ENCODE measurements at regions not wholly inside any gene's neighbourhood (a gene's known extent, or its start where the extent isn't known, plus 50 kb on each side); places are given as distances from the start of the nearest gene placed in this dataset.
A peak's percentile ranks its signal among the peaks of the same experiment; 100 is the strongest.

- H3K4me3 ChIP-seq (ENCODE audit: low read depth, low read length): no peak overlapping the region
- DNase-seq (ENCODE audit: low read depth): no peak
- no peak for TF ChIP-seq POLR2A (IDR thresholded peaks at IDR 0.05; ENCODE audit: extremely low read depth, insufficient read length)
- TF ChIP-seq MAX (IDR thresholded peaks at IDR 0.05; ENCODE audit: low read depth, low read length): no peak
- no peak for TF ChIP-seq CTCF (IDR thresholded peaks at IDR 0.05; ENCODE audit: low read depth, low read length)
- TF ChIP-seq MYC (IDR thresholded peaks at IDR 0.05; ENCODE audit: low read depth, low read length): no peak
These were observed 90.0 kb upstream of the OTOS start for GRCh38 chr2:240230291-240230931.

GRCh38 chr2:240231838-240232244 lies 91.4 kb upstream of the OTOS start:
- no peak for DNase-seq (ENCODE audit: low read depth)
- TF ChIP-seq MYC (IDR thresholded peaks at IDR 0.05; ENCODE audit: low read depth, low read length): no peak
- TF ChIP-seq CTCF (IDR thresholded peaks at IDR 0.05; ENCODE audit: low read depth, low read length): no peak
- TF ChIP-seq POLR2A (IDR thresholded peaks at IDR 0.05; ENCODE audit: extremely low read depth, insufficient read length): no peak
- TF ChIP-seq MAX (IDR thresholded peaks at IDR 0.05; ENCODE audit: low read depth, low read length): no peak
- no peak overlapping the region for H3K4me3 ChIP-seq (ENCODE audit: low read depth, low read length)

GRCh38 chr2:240232264-240232915 lies 91.9 kb upstream of the OTOS start:
- H3K4me3 ChIP-seq (ENCODE audit: low read depth, low read length): no peak overlapping the region
- TF ChIP-seq MYC (IDR thresholded peaks at IDR 0.05; ENCODE audit: low read depth, low read length) (no peak), POLR2A (IDR thresholded peaks at IDR 0.05; ENCODE audit: extremely low read depth, insufficient read length) (no peak), CTCF (IDR thresholded peaks at IDR 0.05; ENCODE audit: low read depth, low read length) (no peak), MAX (IDR thresholded peaks at IDR 0.05; ENCODE audit: low read depth, low read length) (no peak)
- DNase-seq (ENCODE audit: low read depth): no peak

DNA sequence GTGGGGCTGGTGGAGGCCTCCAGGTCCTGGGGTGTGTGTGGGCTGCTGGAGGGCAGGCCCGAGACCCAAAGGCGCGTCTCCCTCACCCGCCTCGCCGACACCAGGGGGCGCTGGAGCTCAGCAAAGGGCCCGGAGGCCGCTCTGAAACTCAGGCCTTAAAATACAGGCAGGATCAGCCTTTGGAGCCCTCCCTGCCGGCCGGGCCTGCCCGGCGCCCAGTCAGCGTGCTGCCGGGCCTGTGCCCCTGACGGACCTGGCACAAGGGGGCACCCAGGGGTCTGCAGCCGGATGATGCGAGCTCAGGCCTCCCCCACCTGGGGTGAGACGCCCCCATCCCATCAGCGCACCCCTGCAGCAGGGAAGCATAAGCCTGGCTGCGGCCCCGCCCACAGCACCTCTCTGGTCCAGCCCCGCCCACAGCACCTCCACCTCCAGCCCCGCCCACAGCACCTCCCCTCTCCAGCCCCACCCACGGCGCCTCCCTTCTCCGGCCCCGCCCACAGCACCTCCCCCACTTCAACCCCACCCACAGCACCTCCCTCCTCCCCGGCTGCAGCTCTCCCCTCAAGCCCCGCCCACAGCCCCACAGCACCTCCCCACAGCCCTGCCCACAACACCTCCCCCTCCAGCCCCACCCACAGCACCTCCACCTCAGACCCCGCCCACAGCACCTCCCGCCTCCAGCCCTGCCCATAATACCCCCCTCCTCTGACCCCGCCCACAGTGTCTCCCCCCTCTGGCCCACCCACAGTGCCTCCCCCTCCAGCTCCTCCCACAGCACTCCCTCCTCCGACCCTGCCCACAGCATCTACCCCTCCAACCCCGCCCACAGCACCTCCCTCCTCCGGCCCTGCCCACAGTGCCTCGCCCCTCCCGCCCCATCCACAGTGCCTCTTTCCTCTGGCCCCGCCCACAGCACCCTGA lies 92.8 kb upstream of the OTOS start:
- TF ChIP-seq CTCF (IDR thresholded peaks at IDR 0.05; ENCODE audit: low read depth, low read length) (peak; percentile 75), MAX (IDR thresholded peaks at IDR 0.05; ENCODE audit: low read depth, low read length) (no peak)

DNA sequence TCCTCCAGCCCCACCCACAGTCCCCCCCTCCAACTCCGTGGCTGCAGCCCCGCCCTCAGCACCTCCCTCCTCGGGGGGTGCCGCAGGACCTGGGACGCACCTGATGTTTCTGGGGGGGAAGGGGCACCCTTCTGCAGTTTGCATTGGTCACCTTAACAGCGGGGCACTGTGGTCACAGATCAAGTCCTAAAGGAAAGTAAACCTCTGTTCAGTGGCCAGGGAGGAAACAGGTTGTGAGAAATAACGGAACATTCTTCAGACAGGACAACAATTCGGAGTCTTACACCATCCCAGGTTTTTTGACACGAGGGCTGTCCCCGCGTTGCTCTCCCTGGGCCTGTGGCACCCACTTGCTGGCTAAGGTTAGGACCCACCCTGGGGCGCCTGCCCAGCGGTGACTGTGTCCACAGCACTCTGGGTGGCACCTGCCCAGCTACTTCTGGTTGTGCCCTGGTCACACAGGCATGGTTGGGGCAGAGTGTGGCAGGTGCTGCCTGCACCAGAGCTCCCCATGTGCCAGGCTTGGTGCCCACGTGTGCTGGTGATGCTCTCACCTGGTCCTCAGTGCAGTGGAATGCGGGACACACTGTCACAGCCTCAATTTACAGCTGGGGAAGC lies 93.5 kb upstream of the OTOS start:
- TF ChIP-seq POLR2A (IDR thresholded peaks at IDR 0.05; ENCODE audit: extremely low read depth, insufficient read length) (no peak), CTCF (IDR thresholded peaks at IDR 0.05; ENCODE audit: low read depth, low read length) (no peak), MYC (IDR thresholded peaks at IDR 0.05; ENCODE audit: low read depth, low read length) (no peak), MAX (IDR thresholded peaks at IDR 0.05; ENCODE audit: low read depth, low read length) (no peak)
- DNase-seq (ENCODE audit: low read depth): no peak
- no peak overlapping the region for H3K4me3 ChIP-seq (ENCODE audit: low read depth, low read length)

More for the DNA sequence above, 92.8 kb upstream of the OTOS start:
- peak; percentile 76 for DNase-seq (ENCODE audit: low read depth)
- no peak overlapping the region for H3K4me3 ChIP-seq (ENCODE audit: low read depth, low read length)

All from NB4 (cell line).